IMR-90 (cell line): ENCODE measurements at regions not wholly inside any gene's neighbourhood (a gene's known extent, or its start where the extent isn't known, plus 50 kb on each side); places are given as distances from the start of the nearest gene placed in this dataset.

Experiments
- BHLHE40 ChIP-seq: fragments of 150-350 bp; IDR thresholded peaks from 2 replicates; pipeline ENCODE4 v1.6.1; 2016; ENCODE audit warnings: mild to moderate bottlenecking, low read depth, low read length
- CEBPB ChIP-seq: IDR thresholded peaks from 2 replicates; pipeline ENCODE4 v1.6.1; 2012; ENCODE audit warnings: low read depth, low read length, improper control_type of control experiment
- CHD1 ChIP-seq: IDR thresholded peaks from 2 replicates; pipeline ENCODE4 v1.6.1; 2012; ENCODE audit warnings: low read depth, low read length, improper control_type of control experiment
- CTCF ChIP-seq: conservative IDR thresholded peaks from 2 replicates; pipeline ENCODE4 v1.5.1; 2012; ENCODE audit warnings: mild to moderate bottlenecking, low read depth, low read length, improper control_type of control experiment
- MXI1 ChIP-seq: IDR thresholded peaks from 2 replicates; pipeline ENCODE4 v1.6.1; 2012; ENCODE audit warnings: low read depth, mild to moderate bottlenecking, low read length, moderate library complexity, borderline replicate concordance
- POLR2A ChIP-seq: IDR thresholded peaks from 2 replicates; pipeline ENCODE4 v1.6.1; 2012; ENCODE audit warnings: mild to moderate bottlenecking, low read depth, low read length
- RCOR1 ChIP-seq: IDR thresholded peaks from 2 replicates; pipeline ENCODE4 v1.6.1; 2012; ENCODE audit warnings: mild to moderate bottlenecking, low read length, improper control_type of control experiment; ENCODE audit not compliant: insufficient replicate concordance
- USF2 ChIP-seq: fragments of 150-350 bp; IDR thresholded peaks from 2 replicates; pipeline ENCODE4 v1.6.1; 2017; ENCODE audit warnings: mild to moderate bottlenecking, antibody characterized with exemption, low read length, low read depth

- TF ChIP-seq USF2: no peak
- no peak for TF ChIP-seq CTCF
- TF ChIP-seq MXI1: no peak
- TF ChIP-seq BHLHE40: no peak
- no peak for TF ChIP-seq POLR2A
- no peak for TF ChIP-seq RCOR1
- no peak for TF ChIP-seq CEBPB
- TF ChIP-seq CHD1: no peak
These were observed 168.9 kb upstream of the NFIB start for GRCh38 chr9:14482856-14483255.
